MG63 (cell line): ENCODE measurements at regions not wholly inside any gene's neighbourhood (a gene's known extent, or its start where the extent isn't known, plus 50 kb on each side); places are given as distances from the start of the nearest gene placed in this dataset.

Experiments used
- DNase-seq: peaks from one replicate; pipeline ENCODE4 v3.0.0-alpha.2; 2020
- H3K27me3 ChIP-seq: fragments of 250-450 bp; sonication (Bioruptor Pico); 2 replicates; pipeline ENCODE4 v1.5.1; 2020; ENCODE audit warnings: mild to moderate bottlenecking, moderate library complexity
- H3K36me3 ChIP-seq: fragments of 250-450 bp; sonication (Bioruptor Pico); 2 replicates; pipeline ENCODE4 v1.5.1; 2020; ENCODE audit warnings: mild to moderate bottlenecking, moderate library complexity
- H3K4me3 ChIP-seq: fragments of 250-450 bp; sonication (Bioruptor Pico); 2 replicates; pipeline ENCODE4 v1.5.1; 2020; ENCODE audit warnings: mild to moderate bottlenecking, moderate library complexity
- H3K9me3 ChIP-seq: fragments of 250-450 bp; sonication (Bioruptor Pico); 2 replicates; pipeline ENCODE4 v1.5.1; 2020; ENCODE audit warnings: mild to moderate bottlenecking, moderate library complexity

DNA sequence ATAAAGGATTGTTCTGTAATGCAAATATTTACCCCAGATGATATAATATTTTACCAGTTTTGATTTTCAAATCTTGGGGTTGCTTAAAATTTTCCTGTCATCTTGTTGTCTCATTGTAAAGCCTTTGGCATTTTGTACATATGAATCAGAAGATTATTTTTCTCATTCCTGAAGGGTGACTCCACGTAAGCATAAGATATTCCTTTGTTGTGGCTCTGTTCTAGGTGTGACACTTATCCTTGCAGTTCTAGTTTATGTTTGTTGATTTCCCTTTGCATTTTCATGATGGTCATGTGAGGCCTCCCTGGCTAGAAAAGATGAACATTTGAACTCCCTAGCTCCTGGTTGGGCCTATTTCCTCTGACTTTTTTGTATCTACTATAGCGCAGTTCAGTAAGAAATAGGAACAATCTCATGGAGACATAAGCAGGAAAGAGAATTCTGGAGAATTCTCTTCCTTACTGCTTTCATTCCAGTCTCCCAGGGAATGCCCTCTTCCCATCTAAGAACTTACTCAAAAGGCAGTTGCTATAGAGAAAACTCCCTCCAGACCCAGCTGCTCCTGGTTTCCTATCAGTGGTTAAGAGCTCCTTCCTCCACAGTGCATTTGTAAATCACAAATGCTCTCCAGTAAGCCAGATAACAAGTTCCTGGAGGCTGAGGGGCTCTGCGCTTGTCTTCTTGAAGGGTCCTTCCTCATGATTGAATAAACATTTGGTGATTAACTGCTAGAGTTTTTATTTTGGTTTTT, 124.7 kb downstream of the WNT5A start:
- H3K36me3 ChIP-seq, result no peaks in the 10 kb centered on the region
- no peak for DNase-seq

GRCh38 chr3:55357796-55358195, 129.3 kb downstream of the WNT5A start:
- Histone ChIP-seq H3K4me3 (no peak overlapping the region), H3K36me3 (no peaks in the 10 kb centered on the region), H3K27me3 (no peaks in the 10 kb centered on the region), H3K9me3 (no peaks in the 10 kb centered on the region)
- DNase-seq, result no peak

More for the DNA sequence above, 124.7 kb downstream of the WNT5A start:
- no peaks in the 10 kb centered on the region for H3K9me3 ChIP-seq
- no peak overlapping the region for H3K4me3 ChIP-seq
- no peaks in the 10 kb centered on the region for H3K27me3 ChIP-seq

GRCh38 chr3:55352668-55353067, 134.4 kb downstream of the WNT5A start:
- no peaks in the 10 kb centered on the region for H3K9me3 ChIP-seq
- H3K4me3 ChIP-seq, result no peak overlapping the region
- no peak for DNase-seq
- H3K36me3 ChIP-seq, result no peaks in the 10 kb centered on the region
- no peaks in the 10 kb centered on the region for H3K27me3 ChIP-seq

- H3K27me3 ChIP-seq, result no peaks in the 10 kb centered on the region
- no peaks in the 10 kb centered on the region for H3K36me3 ChIP-seq
- no peaks in the 10 kb centered on the region for H3K9me3 ChIP-seq
- no peak overlapping the region for H3K4me3 ChIP-seq
- no peak for DNase-seq
Measured at GRCh38 chr3:55349851-55350250, 137.3 kb downstream of the WNT5A start.

GRCh38 chr3:55343486-55344357, 143.4 kb downstream of the WNT5A start:
- no peaks in the 10 kb centered on the region for H3K27me3 ChIP-seq

DNA sequence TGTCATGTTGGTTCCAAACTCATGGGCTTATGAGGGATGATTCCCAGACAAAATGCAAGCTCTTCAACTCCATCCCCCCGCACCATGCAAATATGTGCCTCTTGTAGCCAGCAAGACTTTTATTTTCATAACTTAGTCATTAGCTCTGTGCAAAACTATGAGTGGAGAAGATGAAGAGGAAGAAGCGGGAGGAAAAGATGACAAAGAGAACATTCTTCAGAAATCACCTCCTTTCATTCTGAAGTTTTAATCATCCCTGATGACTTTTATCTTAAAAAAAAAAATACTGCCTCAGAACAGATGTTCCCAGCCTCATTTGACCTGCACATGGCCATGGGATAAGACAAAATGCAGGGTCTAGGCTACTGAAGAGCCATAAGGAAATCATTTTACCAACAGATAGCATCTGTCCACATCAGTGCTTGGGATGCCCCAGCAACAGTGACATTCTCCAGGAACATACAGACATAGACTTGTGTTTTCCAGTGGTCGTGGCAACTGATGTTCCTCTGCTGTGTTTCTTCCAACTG, 145.5 kb downstream of the WNT5A start:
- Histone ChIP-seq H3K4me3 (no peak overlapping the region), H3K36me3 (no peaks in the 10 kb centered on the region), H3K27me3 (no peaks in the 10 kb centered on the region), H3K9me3 (no peaks in the 10 kb centered on the region)
- DNase-seq, result no peak

More at GRCh38 chr3:55343486-55344357, 143.4 kb downstream of the WNT5A start:
- DNase-seq, result no peak
- Histone ChIP-seq H3K4me3 (no peak overlapping the region), H3K9me3 (no peaks in the 10 kb centered on the region), H3K36me3 (no peaks in the 10 kb centered on the region)

DNA sequence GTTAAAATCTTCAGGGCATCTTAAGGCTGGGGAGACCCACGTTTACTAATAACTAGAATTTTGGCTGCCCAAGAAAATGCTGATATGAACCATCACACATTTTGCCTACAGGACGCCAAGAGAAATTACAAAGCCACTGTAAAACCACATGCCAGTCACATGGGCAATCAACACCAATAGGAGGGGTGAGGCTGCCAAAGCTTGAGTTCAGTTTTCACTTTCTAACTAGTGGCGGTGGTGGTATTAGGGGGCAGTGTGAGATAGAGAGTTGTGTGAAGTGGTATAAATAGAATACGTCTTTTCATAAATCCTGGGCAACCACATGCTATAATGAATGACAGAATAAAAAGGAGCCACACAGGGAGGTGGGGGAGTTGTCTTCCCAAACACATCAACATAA, 147.3 kb downstream of the WNT5A start:
- no peak for DNase-seq
- H3K4me3 ChIP-seq, result no peak overlapping the region
- H3K27me3 ChIP-seq, result no peaks in the 10 kb centered on the region
- no peaks in the 10 kb centered on the region for H3K9me3 ChIP-seq
- H3K36me3 ChIP-seq, result no peaks in the 10 kb centered on the region

- Histone ChIP-seq H3K27me3 (no peaks in the 10 kb centered on the region), H3K9me3 (no peaks in the 10 kb centered on the region), H3K36me3 (no peaks in the 10 kb centered on the region), H3K4me3 (no peak overlapping the region)
- no peak for DNase-seq
Measured at GRCh38 chr3:55339390-55339789, 147.7 kb downstream of the WNT5A start.

DNA sequence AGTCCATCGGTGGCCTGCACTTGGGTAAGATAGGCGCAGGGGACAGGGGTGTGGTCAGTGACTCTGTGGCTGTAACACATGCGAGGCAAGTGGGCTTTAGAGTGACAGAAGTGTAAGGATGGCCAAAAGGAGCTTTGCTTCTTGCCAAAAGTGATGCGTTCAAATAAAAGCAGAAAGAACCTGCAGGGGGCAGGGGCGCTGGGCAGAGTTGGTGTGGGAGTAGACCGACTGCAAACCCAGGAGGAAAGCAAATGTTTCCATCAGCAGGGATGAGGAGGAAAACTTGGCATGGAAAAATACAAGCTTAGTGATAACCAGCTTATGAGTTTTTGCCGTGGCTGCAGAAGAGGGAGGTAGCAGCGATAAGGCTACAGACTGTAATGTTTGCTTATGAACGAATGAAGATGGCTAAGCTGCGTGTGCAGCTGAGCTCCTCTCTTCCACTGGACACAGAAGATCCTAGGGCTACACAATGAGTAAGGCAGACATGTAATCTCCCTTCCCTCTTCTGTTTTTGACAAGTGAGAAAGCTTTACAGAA, 149.4 kb downstream of the WNT5A start:
- Histone ChIP-seq H3K36me3 (no peaks in the 10 kb centered on the region), H3K9me3 (no peaks in the 10 kb centered on the region), H3K27me3 (no peaks in the 10 kb centered on the region), H3K4me3 (no peak overlapping the region)
- DNase-seq, result no peak

- DNase-seq, result no peak
- no peaks in the 10 kb centered on the region for H3K36me3 ChIP-seq
- H3K9me3 ChIP-seq, result no peaks in the 10 kb centered on the region
- no peaks in the 10 kb centered on the region for H3K27me3 ChIP-seq
- no peak overlapping the region for H3K4me3 ChIP-seq
Measured at GRCh38 chr3:55333923-55334322, 153.2 kb downstream of the WNT5A start.

DNA sequence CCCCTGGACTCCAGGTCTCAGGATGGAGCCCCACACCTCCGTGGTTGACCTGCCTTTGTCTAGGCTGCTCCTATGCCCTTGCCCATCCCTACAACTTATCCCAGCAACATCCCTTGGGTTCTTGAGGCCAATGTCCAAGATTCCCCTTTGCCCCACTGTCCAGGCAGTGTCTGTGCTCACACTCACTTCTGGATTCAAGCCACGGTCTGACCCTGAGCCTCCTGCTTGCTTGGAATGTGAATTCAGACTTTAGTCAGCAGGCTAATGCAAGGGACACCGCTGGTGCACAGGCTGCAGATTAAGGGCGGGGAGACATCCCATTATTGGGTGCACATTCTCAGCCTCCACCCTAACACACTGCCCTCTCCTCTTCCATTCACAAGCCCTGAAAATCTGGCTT, 154.1 kb downstream of the WNT5A start:
- no peak for DNase-seq
- H3K4me3 ChIP-seq, result no peak overlapping the region
- no peaks in the 10 kb centered on the region for H3K27me3 ChIP-seq

GRCh38 chr3:55332176-55332575, 154.9 kb downstream of the WNT5A start:
- Histone ChIP-seq H3K4me3 (no peak overlapping the region), H3K9me3 (no peaks in the 10 kb centered on the region), H3K36me3 (no peaks in the 10 kb centered on the region), H3K27me3 (no peaks in the 10 kb centered on the region)
- DNase-seq, result no peak

More for the DNA sequence above, 154.1 kb downstream of the WNT5A start:
- Histone ChIP-seq H3K36me3 (no peaks in the 10 kb centered on the region), H3K9me3 (no peaks in the 10 kb centered on the region)

DNA sequence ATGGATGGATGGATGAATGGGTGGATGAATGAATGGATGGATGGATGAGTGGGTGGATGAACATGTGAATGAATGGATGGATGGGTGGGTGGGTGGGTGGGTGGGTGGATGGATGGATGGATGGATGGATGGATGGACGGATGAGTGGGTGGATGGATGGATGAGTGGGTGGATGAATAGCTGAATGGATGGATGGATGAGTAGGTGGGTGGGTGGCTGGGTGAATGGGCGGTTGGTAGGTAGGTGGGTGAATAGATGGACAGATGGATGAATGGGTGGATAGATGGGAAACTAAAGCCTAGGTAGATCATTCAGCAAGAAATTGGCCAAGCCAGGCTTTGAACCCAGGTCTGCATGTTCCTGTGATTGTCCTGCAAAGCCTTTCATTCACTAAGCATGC, 155.6 kb downstream of the WNT5A start:
- Histone ChIP-seq H3K9me3 (no peaks in the 10 kb centered on the region), H3K4me3 (no peak overlapping the region), H3K27me3 (no peaks in the 10 kb centered on the region), H3K36me3 (no peaks in the 10 kb centered on the region)
- no peak for DNase-seq

DNA sequence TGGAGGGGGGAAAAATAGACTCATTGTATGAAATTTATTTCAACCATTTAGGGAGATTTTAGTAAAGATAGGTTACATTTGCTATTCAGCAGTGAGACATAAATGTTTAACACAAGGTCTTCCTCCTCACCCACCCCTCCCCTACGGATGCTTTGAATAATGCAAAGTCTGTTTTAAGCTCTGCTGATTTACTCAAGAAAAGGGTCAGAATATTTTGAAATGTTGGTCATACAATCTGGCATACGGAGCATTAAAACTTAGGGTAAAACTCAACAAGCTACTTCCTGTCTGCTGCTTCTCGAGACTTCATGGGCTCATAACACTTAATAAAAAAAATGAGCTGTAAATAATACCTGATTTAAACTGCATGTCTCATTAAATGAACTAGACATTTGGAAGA, 156.3 kb downstream of the WNT5A start:
- Histone ChIP-seq H3K27me3 (no peaks in the 10 kb centered on the region), H3K36me3 (no peaks in the 10 kb centered on the region), H3K9me3 (no peaks in the 10 kb centered on the region), H3K4me3 (no peak overlapping the region)
- no peak for DNase-seq

GRCh38 chr3:55330355-55330754, 156.8 kb downstream of the WNT5A start:
- no peak overlapping the region for H3K4me3 ChIP-seq
- H3K27me3 ChIP-seq, result no peaks in the 10 kb centered on the region
- DNase-seq, result peak; percentile 79
- H3K36me3 ChIP-seq, result no peaks in the 10 kb centered on the region
- H3K9me3 ChIP-seq, result no peaks in the 10 kb centered on the region

GRCh38 chr3:55329849-55330248, 157.3 kb downstream of the WNT5A start:
- H3K27me3 ChIP-seq, result no peaks in the 10 kb centered on the region
- H3K9me3 ChIP-seq, result no peaks in the 10 kb centered on the region
- DNase-seq, result peak; percentile 61
- H3K4me3 ChIP-seq, result no peak overlapping the region
- H3K36me3 ChIP-seq, result no peaks in the 10 kb centered on the region
